Activated naive CD8-positive, alpha-beta T cell (primary cell): ENCODE measurements at regions not wholly inside any gene's neighbourhood (a gene's known extent, or its start where the extent isn't known, plus 50 kb on each side); places are given as distances from the start of the nearest gene placed in this dataset.
"Not testable (repeated sequence)": the region's sequence is repeated elsewhere in the genome, so short reads cannot be mapped to it uniquely, and the experiment has no call there.

Experiments used
- H3K27ac Mint-ChIP-seq: one replicate; pipeline ENCODE4 v1.8.0; 2021; ENCODE audit warnings: mixed read lengths
- H3K27me3 Mint-ChIP-seq: one replicate; pipeline ENCODE4 v1.8.0; 2021; ENCODE audit warnings: mixed read lengths
- H3K36me3 Mint-ChIP-seq: one replicate; pipeline ENCODE4 v1.8.0; 2021; ENCODE audit warnings: mixed read lengths
- H3K4me1 Mint-ChIP-seq: one replicate; pipeline ENCODE4 v1.8.0; 2021; ENCODE audit warnings: low read depth, mixed read lengths
- H3K4me3 Mint-ChIP-seq: one replicate; pipeline ENCODE4 v1.8.0; 2021; ENCODE audit warnings: mild to moderate bottlenecking, mixed read lengths
- H3K9me3 Mint-ChIP-seq: one replicate; pipeline ENCODE4 v1.8.0; 2021; ENCODE audit warnings: low read depth, mixed read lengths

DNA sequence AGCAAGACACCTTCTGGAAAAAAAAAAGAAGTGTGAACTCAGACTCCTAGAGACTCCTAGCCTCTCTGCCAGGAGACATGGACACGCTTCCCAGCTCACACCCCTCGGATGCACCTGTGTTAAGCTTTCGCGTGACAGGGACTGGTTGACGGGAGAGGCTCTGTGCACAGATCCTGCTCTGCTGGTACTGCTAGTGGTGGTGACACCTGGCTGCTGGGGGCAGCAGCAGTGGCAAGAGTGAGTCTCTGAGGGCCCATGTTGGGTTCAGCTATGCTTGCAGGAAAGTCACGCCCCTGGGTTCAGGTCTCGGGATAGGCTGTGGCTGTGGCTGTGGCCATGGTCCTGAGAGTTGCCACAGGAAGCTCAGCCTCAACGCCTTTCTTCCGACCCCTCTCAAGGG, 81.1 kb downstream of the XRCC2 start:
- H3K27ac Mint-ChIP-seq = no peak overlapping the region
- no peaks in the 10 kb centered on the region for H3K4me1 Mint-ChIP-seq
- no peak overlapping the region for H3K4me3 Mint-ChIP-seq
- no peaks in the 10 kb centered on the region for H3K27me3 Mint-ChIP-seq
- no peaks in the 10 kb centered on the region for H3K9me3 Mint-ChIP-seq
- no peaks in the 10 kb centered on the region for H3K36me3 Mint-ChIP-seq

DNA sequence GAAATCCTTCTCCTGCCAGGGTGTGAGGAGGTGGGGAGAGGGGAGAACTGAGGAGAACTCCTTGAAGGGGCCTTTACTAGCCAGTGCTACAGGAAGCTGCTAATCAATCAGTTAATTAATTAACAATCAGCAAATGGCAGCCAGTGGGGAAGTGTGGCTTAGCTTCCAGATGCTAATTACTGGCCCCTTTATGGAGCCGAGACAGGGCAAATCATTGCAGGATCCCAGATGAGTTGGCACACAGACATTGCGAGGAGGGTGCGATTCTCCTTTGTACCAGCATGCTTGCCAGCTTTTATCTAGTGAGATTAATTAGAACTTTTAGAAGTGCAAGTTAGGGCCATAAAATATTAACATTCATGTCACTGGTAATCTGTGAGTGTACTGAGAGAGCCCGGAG, 84.0 kb downstream of the XRCC2 start:
- Mint-ChIP-seq H3K4me1 (no peaks in the 10 kb centered on the region), H3K9me3 (no peaks in the 10 kb centered on the region), H3K27me3 (no peaks in the 10 kb centered on the region), H3K36me3 (no peaks in the 10 kb centered on the region), H3K27ac (no peak overlapping the region), H3K4me3 (no peak overlapping the region)

DNA sequence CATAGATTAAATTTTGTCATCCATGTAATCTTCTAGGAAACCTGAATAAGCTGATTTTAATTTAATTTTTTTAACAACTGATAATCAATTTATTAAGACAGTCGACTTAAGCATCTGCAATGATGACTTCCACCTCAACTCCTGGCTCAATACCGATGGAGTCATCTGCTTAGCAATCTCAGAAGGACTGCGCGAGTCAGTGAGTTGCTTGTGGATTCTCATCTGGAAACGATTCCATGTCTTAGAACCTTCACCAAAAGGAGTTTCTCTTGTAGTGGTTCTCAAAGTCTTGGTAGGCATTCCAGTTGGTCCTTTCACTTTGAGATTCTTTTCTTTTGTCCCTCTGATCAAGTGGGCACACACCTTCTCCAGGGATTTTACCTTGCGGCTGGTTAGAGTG, 85.5 kb downstream of the XRCC2 start:
- H3K36me3 Mint-ChIP-seq = no peaks in the 10 kb centered on the region
- H3K4me3 Mint-ChIP-seq = no peak overlapping the region
- H3K4me1 Mint-ChIP-seq = no peaks in the 10 kb centered on the region
- no peaks in the 10 kb centered on the region for H3K27me3 Mint-ChIP-seq
- no peaks in the 10 kb centered on the region for H3K9me3 Mint-ChIP-seq
- H3K27ac Mint-ChIP-seq = no peak overlapping the region

DNA sequence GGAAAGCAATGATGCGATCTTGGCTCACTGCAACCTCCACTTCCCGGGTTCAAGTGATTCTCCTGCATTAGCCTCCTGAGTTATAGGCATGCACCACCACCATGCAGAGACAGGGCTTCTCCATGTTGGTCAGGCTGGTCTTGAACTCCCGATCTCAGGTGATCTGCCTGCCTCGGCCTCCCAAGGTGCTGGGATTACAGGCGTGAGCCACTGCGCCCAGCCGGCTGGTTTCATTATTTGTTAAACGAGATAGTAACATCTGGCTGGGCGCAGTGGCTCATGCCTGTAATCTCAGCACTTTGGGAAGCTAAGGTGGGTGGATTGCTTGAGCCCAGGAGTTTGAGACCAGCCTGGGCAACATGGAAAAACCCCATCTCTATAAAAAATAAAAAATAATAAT, 86.1 kb downstream of the XRCC2 start:
- H3K27me3 Mint-ChIP-seq, H3K9me3 Mint-ChIP-seq, H3K27ac Mint-ChIP-seq, H3K4me1 Mint-ChIP-seq, H3K4me3 Mint-ChIP-seq, H3K36me3 Mint-ChIP-seq: not testable (repeated sequence)

DNA sequence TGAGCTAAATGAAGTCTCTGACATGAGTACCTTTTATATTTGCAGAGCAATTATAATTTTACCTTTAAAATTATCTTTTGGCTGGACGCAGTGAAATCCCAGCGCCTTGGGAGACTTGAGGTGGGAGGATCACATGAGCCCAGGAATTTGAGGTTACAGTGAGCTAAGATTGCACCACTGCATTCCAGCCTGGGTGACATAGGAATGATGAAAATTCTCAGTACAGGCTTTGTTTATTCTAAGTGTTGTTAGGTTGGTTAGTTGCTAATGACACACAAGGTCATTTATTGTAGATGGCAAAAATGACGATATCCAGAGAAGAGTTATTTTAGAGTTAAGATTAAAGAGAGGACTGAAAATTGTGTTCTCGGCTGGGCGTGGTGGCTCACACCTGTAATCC, 87.6 kb downstream of the XRCC2 start:
- H3K36me3 Mint-ChIP-seq = no peaks in the 10 kb centered on the region
- H3K9me3 Mint-ChIP-seq = no peaks in the 10 kb centered on the region
- no peak overlapping the region for H3K4me3 Mint-ChIP-seq
- no peak overlapping the region for H3K27ac Mint-ChIP-seq
- no peaks in the 10 kb centered on the region for H3K27me3 Mint-ChIP-seq
- no peaks in the 10 kb centered on the region for H3K4me1 Mint-ChIP-seq

DNA sequence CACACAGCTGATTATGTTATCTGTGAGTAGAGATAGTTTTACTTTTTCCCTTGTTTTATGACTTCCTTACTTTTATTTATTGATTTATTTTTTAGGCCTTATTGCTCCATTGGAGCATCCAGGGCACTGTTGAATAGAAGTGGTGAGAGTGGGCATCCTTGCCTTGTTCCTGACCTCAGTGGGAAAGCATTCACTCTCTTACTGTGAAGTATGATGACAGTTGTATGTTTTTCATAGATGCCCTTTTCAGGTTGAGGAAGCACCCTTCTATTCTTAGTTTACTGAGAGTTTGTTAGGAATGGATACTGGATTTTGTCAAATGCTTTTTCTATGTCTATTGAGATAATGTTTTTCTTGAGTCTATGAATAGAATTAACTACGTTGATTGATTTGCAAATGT, 88.6 kb downstream of the XRCC2 start:
- Mint-ChIP-seq H3K4me1 (no peaks in the 10 kb centered on the region), H3K27ac (no peak overlapping the region), H3K27me3 (no peaks in the 10 kb centered on the region), H3K4me3 (no peak overlapping the region), H3K9me3 (no peaks in the 10 kb centered on the region), H3K36me3 (no peaks in the 10 kb centered on the region)

DNA sequence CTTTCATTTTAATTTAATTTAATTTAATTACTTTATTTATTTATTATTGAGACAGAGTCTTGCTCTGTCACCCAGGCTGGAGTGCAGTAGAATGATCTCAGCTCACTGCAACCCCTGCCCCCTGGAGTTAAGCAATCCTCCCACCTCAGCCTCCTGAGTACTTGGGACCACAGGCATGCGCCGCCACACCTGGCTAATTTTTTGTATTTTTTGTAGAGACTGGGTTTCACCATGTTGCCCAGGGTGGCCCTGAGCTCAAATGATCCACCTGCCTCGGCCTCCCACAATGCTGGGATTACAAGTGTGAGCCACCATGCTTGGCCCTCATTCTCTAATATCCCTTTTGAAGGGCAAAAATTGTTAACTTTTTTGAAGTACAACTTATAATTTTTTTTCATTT, 92.9 kb downstream of the XRCC2 start:
- H3K27me3 Mint-ChIP-seq = no peaks in the 10 kb centered on the region
- H3K27ac Mint-ChIP-seq = no peak overlapping the region
- no peaks in the 10 kb centered on the region for H3K9me3 Mint-ChIP-seq
- H3K4me3 Mint-ChIP-seq = no peak overlapping the region
- H3K4me1 Mint-ChIP-seq = no peaks in the 10 kb centered on the region
- no peaks in the 10 kb centered on the region for H3K36me3 Mint-ChIP-seq

DNA sequence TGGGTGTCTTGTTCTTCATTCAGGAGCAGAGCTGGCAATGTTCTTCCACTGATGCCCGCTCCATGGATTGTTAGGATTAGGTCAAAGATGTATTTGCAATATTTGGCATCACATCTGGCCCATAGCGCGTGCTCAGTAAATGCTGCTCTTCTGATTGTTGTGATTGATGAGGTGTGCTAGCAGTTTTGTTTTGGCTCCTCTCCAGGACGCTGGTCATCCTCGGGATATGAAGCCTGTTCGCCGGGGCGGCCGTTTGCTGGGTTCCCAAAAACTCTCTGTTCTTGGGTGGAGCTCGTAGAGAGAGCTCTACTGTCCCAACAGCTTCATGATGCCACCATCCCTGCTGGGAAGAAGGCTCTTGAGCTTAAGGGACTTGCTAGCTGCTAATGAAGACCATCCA, 96.9 kb downstream of the XRCC2 start:
- Mint-ChIP-seq H3K4me3 (no peak overlapping the region), H3K36me3 (no peaks in the 10 kb centered on the region), H3K27me3 (no peaks in the 10 kb centered on the region), H3K9me3 (no peaks in the 10 kb centered on the region), H3K4me1 (no peaks in the 10 kb centered on the region), H3K27ac (no peak overlapping the region)

DNA sequence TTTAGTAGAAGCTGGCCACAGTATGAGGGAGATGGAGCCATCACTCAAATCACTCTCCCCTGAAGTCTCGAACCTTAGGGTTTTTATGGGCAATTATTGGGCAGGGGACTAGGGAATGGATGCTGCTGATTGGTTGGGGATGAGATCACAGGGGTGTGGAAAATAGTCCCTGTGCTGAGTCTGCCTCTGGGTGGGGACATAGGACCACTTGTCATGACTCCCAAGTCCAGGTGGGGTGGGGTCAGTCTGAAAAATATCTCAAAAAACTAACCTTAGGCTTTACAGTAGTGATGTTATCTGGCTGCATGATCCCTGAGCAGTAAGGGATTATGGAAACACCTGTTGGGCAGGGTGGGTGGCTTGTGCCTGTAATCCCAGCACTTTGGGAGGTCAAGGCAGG, 98.6 kb downstream of the XRCC2 start:
- H3K4me3 Mint-ChIP-seq = no peak overlapping the region
- H3K9me3 Mint-ChIP-seq = no peaks in the 10 kb centered on the region
- no peak overlapping the region for H3K27ac Mint-ChIP-seq
- no peaks in the 10 kb centered on the region for H3K4me1 Mint-ChIP-seq
- H3K27me3 Mint-ChIP-seq = no peaks in the 10 kb centered on the region
- H3K36me3 Mint-ChIP-seq = no peaks in the 10 kb centered on the region

DNA sequence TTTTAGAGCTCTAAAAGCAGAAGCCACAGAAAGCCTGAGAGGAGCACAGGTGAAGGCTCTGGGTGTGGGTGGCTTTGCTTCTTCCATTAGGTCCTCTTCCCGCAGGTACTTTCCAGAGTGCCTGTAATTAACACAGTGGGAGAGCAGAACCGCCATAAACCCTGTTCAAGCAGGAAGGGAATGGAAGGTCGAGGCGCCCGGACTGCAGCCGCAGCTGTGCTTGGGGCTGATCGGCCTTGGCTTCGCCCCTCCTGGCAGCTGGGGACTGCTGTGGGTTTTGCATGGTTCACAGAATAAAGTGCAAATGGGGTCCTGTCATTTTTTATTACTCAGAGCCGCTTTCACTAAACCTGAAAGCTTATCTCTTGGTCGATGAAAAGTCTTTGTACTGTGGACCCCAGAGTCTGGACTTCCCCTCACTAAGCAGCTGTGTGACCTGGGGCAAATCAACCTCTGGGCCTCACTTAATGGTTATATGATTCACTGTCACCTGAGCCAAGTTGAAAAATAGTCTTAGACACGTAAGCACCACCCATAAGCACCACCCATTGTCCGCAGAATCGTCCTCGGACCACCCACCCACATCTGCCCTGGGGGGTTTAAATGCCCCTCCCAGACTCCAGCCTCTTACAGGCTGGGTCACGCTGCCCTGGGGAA, 100.9 kb downstream of the XRCC2 start:
- H3K4me3 Mint-ChIP-seq = no peak overlapping the region
- H3K36me3 Mint-ChIP-seq = no peaks in the 10 kb centered on the region

DNA sequence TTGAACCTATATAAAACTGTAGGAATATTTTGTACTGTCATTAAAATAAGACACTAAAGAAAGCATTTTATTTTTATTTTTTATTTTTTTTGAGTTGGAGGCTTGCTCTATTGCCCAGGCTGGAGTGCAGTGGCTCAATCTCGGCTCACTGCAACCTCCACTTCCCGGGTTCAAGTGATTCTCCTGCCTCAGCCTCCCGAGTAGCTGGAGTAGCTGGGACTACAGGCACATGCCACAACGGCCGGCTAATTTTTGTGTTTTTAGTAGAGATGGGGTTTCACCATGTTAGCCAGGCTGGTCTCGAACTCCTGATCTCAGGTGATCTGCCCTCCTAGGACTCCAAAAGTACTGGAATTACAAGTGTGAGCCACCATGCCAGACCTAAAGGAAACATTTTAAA, 102.8 kb downstream of the XRCC2 start:
- H3K27ac Mint-ChIP-seq, H3K27me3 Mint-ChIP-seq, H3K4me1 Mint-ChIP-seq, H3K9me3 Mint-ChIP-seq, H3K4me3 Mint-ChIP-seq, H3K36me3 Mint-ChIP-seq: not testable (repeated sequence)

More for the DNA sequence above, 100.9 kb downstream of the XRCC2 start:
- Mint-ChIP-seq H3K9me3 (no peaks in the 10 kb centered on the region), H3K27ac (no peak overlapping the region), H3K27me3 (no peaks in the 10 kb centered on the region), H3K4me1 (no peaks in the 10 kb centered on the region)

DNA sequence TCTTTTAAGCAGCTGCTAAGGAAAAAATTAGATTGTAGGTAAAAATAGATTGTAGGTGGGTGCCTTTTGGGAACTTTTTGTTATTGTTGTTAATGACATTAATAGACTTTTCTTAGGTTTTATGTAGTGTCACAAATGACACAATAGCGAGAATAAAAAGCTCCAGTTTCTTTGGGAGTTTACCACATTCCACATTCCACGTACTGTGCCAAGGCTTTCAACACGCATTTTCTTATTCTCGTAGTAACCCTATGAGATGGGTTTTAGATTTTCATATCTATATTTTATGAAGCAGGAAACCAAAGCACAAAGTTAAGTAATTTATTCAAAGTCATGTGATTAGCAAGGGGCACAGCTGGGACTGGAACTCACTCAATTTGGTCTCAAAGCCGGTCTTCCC, 103.8 kb downstream of the XRCC2 start:
- no peak overlapping the region for H3K27ac Mint-ChIP-seq

DNA sequence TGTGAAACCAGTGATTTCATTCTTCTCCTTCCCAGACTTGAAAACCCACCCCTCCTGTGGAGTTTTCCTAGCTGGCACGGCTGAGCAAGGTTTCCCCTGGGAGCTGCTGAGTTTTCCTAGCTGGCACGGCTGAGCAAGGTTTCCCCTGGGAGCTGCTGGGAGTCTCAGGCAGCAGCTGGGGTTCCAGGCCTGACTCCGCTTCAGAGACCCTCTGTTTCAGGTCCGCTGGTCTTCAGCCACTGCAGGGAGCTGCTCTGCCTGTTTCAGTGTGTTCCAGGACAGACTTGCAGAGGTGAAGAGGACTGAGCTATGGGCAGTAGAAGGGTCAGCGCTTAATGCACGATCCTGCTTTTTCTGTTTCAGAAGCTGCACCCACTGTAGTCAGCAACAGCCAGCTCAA, 104.9 kb downstream of the XRCC2 start:
- Mint-ChIP-seq H3K4me1 (no peaks in the 10 kb centered on the region), H3K27me3 (no peaks in the 10 kb centered on the region), H3K36me3 (no peaks in the 10 kb centered on the region), H3K9me3 (no peaks in the 10 kb centered on the region), H3K4me3 (no peak overlapping the region), H3K27ac (no peak overlapping the region)

More for the DNA sequence above, 103.8 kb downstream of the XRCC2 start:
- H3K36me3 Mint-ChIP-seq = no peaks in the 10 kb centered on the region
- H3K4me3 Mint-ChIP-seq = no peak overlapping the region
- no peaks in the 10 kb centered on the region for H3K4me1 Mint-ChIP-seq
- H3K27me3 Mint-ChIP-seq = no peaks in the 10 kb centered on the region
- H3K9me3 Mint-ChIP-seq = no peaks in the 10 kb centered on the region

DNA sequence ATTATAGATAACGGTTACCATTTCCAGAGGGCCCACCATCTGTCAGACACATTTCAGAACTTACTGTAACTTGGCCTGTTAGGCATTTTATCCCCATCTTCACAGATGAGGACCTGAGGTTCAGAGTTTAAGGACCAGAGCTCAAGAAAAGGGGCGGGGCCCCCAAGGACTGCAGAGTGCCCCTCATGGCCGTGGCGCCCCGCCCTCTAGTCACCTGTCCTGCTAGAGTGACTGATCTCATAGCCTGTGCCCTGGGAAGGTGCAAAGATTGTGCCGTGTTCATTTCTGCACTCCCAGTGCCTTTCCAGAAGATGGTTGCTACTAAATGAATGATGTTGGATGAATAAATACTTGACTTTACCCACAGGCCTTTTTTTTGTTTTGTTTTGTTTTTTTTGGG, 107.0 kb downstream of the XRCC2 start:
- no peak overlapping the region for H3K4me3 Mint-ChIP-seq
- peaks cover 12% of the 10 kb centered on the region for H3K4me1 Mint-ChIP-seq
- H3K9me3 Mint-ChIP-seq = no peaks in the 10 kb centered on the region
- H3K27me3 Mint-ChIP-seq = no peaks in the 10 kb centered on the region
- no peak overlapping the region for H3K27ac Mint-ChIP-seq
- no peaks in the 10 kb centered on the region for H3K36me3 Mint-ChIP-seq

DNA sequence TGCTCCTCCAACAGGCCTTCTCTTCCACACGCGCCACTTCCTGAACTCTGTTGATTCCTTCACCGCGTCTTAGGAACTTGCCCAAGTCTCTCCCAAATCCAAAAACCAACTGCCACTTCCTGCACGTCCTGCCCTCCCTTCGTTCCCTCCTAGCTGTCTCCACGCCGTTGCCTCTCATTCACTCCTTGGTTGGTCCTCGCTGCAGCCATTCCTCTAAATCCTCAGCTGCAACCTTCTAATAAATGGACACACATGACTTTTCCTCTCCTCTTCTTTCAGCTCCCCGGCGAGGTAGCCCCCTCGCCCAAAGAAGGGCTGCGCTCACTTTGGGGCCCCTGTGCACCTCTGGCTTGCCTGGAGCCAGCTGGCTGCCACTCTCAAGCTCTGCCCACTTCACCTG, 110.2 kb downstream of the XRCC2 start:
- no peaks in the 10 kb centered on the region for H3K36me3 Mint-ChIP-seq
- H3K27ac Mint-ChIP-seq = no peak overlapping the region
- peaks cover 2% of the 10 kb centered on the region for H3K27me3 Mint-ChIP-seq
- peaks cover 12% of the 10 kb centered on the region for H3K4me1 Mint-ChIP-seq
- H3K4me3 Mint-ChIP-seq = no peak overlapping the region
- no peaks in the 10 kb centered on the region for H3K9me3 Mint-ChIP-seq

DNA sequence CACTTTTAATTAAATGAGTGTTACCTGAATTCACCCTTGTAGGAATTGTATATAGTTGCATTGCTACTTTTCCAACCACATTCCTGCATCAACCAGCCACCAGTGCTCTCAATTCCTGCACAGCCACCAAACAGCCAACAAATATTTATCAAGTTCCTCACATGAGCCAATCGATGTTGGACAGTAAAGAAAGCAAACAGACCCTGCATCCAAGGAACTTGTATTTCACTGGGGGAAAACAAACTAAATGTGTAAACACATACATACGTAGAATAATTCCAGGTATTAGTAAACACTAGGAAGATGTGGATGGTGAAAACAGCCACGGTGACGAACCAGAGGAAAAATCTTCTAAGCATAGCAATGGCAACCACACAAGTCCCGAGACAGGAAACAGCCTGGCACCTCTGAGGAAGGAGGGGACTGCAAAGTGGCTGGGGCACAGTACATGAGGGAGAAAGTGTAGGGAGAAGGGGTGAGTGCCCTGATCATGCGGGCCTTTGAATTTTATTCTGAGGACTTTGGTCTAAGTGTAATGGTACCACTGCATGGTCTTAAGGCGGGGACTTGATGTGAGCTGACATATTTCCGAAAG, 111.2 kb downstream of the XRCC2 start:
- no peak overlapping the region for H3K27ac Mint-ChIP-seq
- no peaks in the 10 kb centered on the region for H3K36me3 Mint-ChIP-seq
- H3K27me3 Mint-ChIP-seq = peaks cover 2% of the 10 kb centered on the region
- no peak overlapping the region for H3K4me3 Mint-ChIP-seq
- peaks cover 12% of the 10 kb centered on the region for H3K4me1 Mint-ChIP-seq
- H3K9me3 Mint-ChIP-seq = no peaks in the 10 kb centered on the region
